ENCODE measurements at regions not wholly inside any gene's neighbourhood (a gene's known extent, or its start where the extent isn't known, plus 50 kb on each side); places are given as distances from the start of the nearest gene placed in this dataset.
A peak's percentile ranks its signal among the peaks of the same experiment; 100 is the strongest.

GRCh38 chr3:147760941-147761340, 351.8 kb downstream of the ZIC1 start:
- no peak for DNase-seq

- DNase-seq: no peak
Measured at GRCh38 chr3:147773116-147773630, 364.0 kb downstream of the ZIC1 start.

GRCh38 chr3:147775411-147775810, 366.2 kb downstream of the ZIC1 start:
- no peak for DNase-seq

DNA sequence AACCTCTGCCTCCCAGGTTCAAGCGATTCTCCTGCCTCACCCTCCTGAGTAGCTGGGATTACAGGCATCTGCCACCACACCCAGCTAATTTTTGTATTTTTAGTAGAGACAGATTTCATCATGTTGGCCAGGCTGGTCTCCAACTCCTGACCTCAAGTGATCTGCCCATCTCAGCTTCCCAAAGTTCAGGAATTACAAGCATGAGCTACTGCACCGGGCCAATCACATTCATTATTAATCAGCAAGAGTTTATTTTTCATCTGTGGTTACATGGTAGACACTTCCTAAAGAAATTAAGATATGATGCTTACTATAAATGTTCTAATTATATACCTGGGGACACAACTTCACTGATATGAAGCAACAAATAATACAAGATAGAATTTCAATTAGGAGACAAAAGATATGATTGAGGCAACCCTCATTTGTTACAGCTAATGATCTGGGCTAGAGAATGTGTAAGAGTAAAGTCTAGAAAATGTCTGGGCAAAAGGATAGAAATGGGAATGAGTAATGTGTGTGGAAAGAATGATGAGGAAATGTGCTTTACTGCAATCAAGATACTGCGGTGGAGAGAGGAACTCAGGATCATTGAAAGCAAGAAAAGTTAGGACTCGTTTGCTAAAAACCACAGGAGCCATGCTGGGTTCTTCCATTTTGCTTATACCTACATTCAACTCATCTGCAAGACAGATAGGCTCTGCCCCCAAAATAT, 366.8 kb downstream of the ZIC1 start:
- no peak for DNase-seq

DNA sequence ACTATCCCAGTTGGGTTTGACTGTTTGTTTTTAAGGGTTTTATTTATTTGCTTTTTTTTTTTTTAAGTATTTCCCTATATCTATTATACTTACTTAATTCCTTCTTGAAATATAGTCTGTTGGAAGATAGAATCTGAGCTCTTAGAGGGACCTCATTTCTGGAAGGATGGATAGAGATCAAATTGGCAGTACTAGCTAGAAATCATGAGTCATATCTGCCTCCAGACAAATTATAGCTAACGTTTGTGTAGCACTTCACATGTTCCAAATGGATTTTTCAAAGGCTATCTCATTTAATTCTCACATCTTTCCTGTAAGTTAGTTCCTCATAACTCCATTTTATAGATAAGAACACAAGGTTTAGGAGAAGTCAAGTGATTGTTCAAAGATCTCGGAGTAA, 384.7 kb downstream of the ZIC1 start:
- DNase-seq: no peak

DNA sequence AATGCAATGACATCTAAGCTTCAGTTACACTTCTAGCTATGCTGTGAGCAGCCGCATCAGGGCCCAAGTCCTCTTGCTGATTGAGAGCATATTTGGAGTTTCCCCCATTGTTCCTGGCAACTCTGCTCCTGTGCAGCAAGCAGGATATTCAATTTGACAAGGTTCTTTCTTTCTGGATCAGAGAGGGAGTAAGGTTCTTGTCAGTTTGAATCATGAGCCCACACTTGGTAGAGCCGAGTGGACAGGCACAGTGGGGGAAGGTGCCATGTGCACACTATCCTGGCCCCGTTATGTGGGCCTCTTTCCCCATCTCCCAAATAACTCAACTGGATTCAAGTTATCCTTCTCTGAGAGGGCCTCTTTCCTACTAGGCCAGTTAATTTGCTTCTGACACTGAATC, 385.4 kb downstream of the ZIC1 start:
- DNase-seq: no peak

- no peak for DNase-seq
Measured at GRCh38 chr3:147795418-147795817, 386.3 kb downstream of the ZIC1 start.

- no peak for DNase-seq
Measured at GRCh38 chr3:147797095-147797494, 387.9 kb downstream of the ZIC1 start.

DNA sequence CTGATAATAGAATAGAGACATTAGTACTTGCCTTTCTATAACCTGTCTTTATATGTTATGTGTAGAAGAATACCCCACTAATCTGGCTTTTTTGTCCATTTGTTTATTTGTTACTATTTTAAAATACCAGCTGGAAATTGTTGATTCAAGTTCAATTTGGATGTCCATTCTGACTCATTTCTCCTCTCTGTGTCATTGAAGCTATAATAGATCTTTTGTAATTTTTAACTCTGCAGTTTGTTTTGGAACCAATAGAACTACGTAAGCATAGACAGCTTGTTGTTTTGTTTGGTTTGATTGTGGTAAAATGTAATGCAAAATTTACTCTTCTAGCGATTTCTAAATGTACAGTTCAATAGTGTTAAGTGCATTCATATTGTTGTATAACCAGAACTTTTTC, 390.4 kb downstream of the ZIC1 start:
- DNase-seq: no peak

- DNase-seq: no peak
Measured at GRCh38 chr3:147807776-147808175, 398.6 kb downstream of the ZIC1 start.

- DNase-seq: no peak
Measured at GRCh38 chr3:147809206-147809605, 400.0 kb downstream of the ZIC1 start.

- DNase-seq: no peak
Measured at GRCh38 chr3:147812186-147812911, 403.2 kb downstream of the ZIC1 start.

DNA sequence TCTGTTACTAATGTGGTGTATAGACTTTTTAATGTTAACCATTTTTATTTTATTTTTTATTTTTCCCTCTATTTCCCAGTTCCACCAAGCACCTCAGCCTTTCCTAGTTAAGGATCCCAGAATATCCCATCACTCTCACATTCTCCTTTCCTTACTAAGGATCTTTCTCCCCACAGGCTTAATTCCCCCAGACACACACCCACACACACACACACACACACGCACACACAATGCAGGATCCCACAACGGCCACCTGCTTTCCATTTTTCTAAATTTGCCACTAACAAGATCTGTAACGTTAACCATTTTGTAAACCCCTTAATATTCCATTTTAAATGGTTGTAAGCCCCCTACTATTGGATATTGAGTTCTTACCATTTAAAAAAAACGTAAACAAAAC, 404.1 kb downstream of the ZIC1 start:
- no peak for DNase-seq

DNA sequence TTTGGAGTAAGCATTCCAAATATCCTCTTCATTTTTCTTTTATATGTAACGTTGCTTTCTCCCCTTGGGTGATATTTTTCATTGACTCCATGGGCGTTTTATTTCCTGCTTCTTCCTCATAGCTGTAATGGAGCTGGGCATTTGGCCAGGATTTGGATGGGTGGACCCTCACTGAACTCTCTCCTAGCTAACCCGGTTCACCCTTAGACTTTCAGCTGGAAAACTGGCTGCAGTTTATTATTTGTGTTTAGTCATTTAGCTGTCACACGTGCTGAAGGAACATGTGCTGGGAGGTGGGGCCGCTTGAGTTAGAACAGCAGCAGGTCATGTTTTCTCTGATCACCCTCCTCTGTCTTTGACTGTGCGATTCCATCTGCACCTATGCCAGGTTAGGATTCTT, 407.6 kb downstream of the ZIC1 start:
- peak; percentile 74 for DNase-seq

GRCh38 chr3:147832611-147833010, 423.4 kb downstream of the ZIC1 start:
- DNase-seq: no peak

GRCh38 chr3:147836330-147836729, 427.2 kb downstream of the ZIC1 start:
- no peak for DNase-seq

DNA sequence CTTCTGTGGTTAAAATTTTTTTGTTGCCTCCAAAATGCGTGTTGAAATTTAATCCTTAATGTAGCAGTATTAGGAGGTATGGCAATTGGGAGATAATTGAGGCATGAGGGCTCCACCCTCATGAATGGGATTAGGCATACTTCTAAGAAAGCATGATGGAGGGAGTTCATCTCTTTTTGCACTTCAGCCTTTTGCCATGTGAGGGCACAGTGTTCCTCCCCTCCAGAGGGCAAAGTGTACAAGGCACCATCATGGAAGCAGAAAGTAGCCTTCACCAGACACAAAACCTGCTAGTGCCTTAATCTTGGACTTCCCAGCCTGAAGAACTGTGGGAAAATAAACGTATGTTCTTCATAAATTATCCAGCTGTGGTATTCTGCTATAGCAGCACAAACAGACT, 429.5 kb downstream of the ZIC1 start:
- no peak for DNase-seq

DNA sequence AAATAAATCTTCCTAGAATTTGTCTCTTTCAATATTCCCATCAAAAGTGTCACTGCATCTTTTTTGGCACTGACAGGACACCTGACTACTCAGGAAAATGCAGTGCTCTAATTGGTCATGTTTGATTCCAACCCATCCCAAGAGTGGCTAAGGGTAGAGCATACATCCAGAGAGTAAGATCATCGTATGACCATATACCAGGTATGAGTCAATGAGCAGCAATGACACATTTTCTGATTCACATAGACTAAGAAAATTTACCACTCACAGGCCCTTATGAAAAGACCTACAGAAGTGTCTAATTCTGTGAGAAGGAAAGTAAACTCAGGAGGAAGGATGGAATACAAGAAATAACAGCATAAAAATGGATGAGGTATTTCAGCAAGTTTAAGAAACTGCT, 434.2 kb downstream of the ZIC1 start:
- DNase-seq: no peak

DNA sequence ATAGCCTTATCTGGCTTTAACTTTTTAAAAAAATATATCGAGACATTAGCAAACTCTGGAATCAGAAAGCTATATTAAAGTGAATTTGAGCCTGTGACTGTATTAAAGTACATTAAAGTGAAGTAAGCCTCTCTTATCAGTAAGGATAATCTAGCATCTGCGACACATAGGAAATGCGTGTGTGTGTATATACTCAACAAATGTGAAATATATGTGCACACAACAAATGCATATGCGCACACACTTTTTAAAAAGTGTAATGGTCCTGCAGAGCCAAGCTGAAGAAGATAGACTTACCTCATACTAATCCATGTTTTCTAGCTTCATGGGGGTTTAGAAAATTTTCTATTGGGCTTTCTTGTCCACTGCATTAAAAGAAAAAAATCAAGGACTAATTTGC, 437.1 kb downstream of the ZIC1 start:
- no peak for DNase-seq

- DNase-seq: no peak
Measured at GRCh38 chr3:147846854-147847478, 437.8 kb downstream of the ZIC1 start.

GRCh38 chr3:147851062-147851461, 441.9 kb downstream of the ZIC1 start:
- DNase-seq: no peak

GRCh38 chr3:147854542-147854941, 445.4 kb downstream of the ZIC1 start:
- no peak for DNase-seq

GRCh38 chr3:147864754-147865354, 455.7 kb downstream of the ZIC1 start:
- DNase-seq: no peak

- DNase-seq: no peak
Measured at GRCh38 chr3:147866561-147866960, 457.4 kb downstream of the ZIC1 start.

Data from left hindlimb (tissue), 1 donor.